K562 (cell line): ENCODE measurements at regions not wholly inside any gene's neighbourhood (a gene's known extent, or its start where the extent isn't known, plus 50 kb on each side); places are given as distances from the start of the nearest gene placed in this dataset.

ENCODE experiments used
- ATAC-seq: fragments of 200-7000 bp; cut with Tn5 transposase; 3 replicates; pipeline ENCODE4 v1.9.1; 2020; ENCODE audit warnings: moderate library complexity
- BruUV-seq: library from RNA; stranded (reverse); fragments of 400-500 nt; replicated peaks from 2 replicates; lab custom pipeline; 2021; lab: Mats Ljungman, UMichigan
- CTCF ChIA-PET: fragments of 300-600 bp; formaldehyde crosslinking; extraction: SDS; loops from one replicate; lab custom pipeline; 2021; ENCODE audit warnings: low intra/inter-chr PET ratio; lab: Yijun Ruan, JAX
- POLR2A ChIA-PET: fragments of 300-600, 350-650 bp; sonication (Branson Sonifier 250); formaldehyde crosslinking; extraction: SDS; loops from one replicate; lab custom pipeline; 2021; ENCODE audit warnings: antibody characterized with exemption, inconsistent platforms; lab: Yijun Ruan, JAX
- DNase-seq, 4 experiments: peaks; one replicate each; pipeline versions ENCODE4 v3.0.0 to v3.0.0-alpha.2; 2011 to 2018; ENCODE audit warnings: low spot score in 3 of 4, mixed read lengths in 3 of 4; ENCODE audit errors: extremely low read depth in 1 of 4
- FAIRE-seq: peaks from 2 replicates; lab custom pipeline; 2011; peaks lifted over from hg19 to GRCh38; lab: Jason Lieb, UNC
- H2AFZ ChIP-seq: 2 replicates; pipeline ENCODE4 v1.6.0; 2011; ENCODE audit warnings: low read depth, low read length, control low read depth, inconsistent platforms
- H3K27ac ChIP-seq: fragments of 200-600 bp; 3 replicates; pipeline ENCODE4 v1.8.0; 2011; ENCODE audit warnings: low read depth, mild to moderate bottlenecking, control low read depth, inconsistent platforms, low read length, moderate library complexity, mixed read lengths; ENCODE audit errors: extremely low read depth
- H3K27me3 ChIP-seq, 2 experiments: fragments of 300-600 bp in 1 of 2; 2 replicates in 1 of 2; 3 replicates in 1 of 2; pipeline versions ENCODE4 v1.6.0 to v1.8.0; 2011; ENCODE audit warnings: inconsistent platforms in 2 of 2, low read length in 2 of 2, mild to moderate bottlenecking in 1 of 2, mixed read lengths in 1 of 2, moderate library complexity in 1 of 2; ENCODE audit not compliant: control insufficient read depth in 2 of 2, insufficient read depth in 2 of 2
- H3K36me3 ChIP-seq: fragments of 300-600 bp; 3 replicates; pipeline ENCODE4 v1.8.0; 2011; ENCODE audit warnings: mild to moderate bottlenecking, low read length, inconsistent platforms; ENCODE audit not compliant: control insufficient read depth, insufficient read depth
- H3K4me1 ChIP-seq, 2 experiments: fragments of 200-600 bp in 1 of 2; replicated peaks in 1 of 2; 2 replicates in 1 of 2; 3 replicates in 1 of 2; pipeline versions ENCODE4 v1.5.1 to v1.8.0; 2011; ENCODE audit warnings: inconsistent platforms in 2 of 2, low read length in 2 of 2, mild to moderate bottlenecking in 1 of 2, mixed read lengths in 1 of 2, moderate library complexity in 1 of 2; ENCODE audit not compliant: control insufficient read depth in 2 of 2, insufficient read depth in 2 of 2
- H3K4me2 ChIP-seq: 2 replicates; pipeline ENCODE4 v1.6.1; 2011; ENCODE audit warnings: low read length, control low read depth, inconsistent platforms, mixed read lengths; ENCODE audit not compliant: insufficient read depth
- H3K4me3 ChIP-seq: fragments of 200-600 bp; sonication (generic), shearing (Covaris generic); 2 replicates; pipeline ENCODE4 v1.5.1; 2016; ENCODE audit warnings: control low read depth, inconsistent platforms
- H3K79me2 ChIP-seq: fragments of 200-600 bp; 3 replicates; pipeline ENCODE4 v1.8.0; 2011; ENCODE audit warnings: low read length, inconsistent platforms; ENCODE audit not compliant: control insufficient read depth, insufficient read depth
- H3K9ac ChIP-seq, 2 experiments: 2 replicates each; pipeline versions ENCODE4 v1.6.0 to v1.6.1; 2011; ENCODE audit warnings: low read depth in 2 of 2, low read length in 2 of 2, control low read depth in 1 of 2, inconsistent platforms in 1 of 2, mild to moderate bottlenecking in 1 of 2, mixed read lengths in 1 of 2; ENCODE audit not compliant: insufficient read depth in 1 of 2
- H3K9me1 ChIP-seq: one replicate; pipeline ENCODE4 v1.6.0; 2011; ENCODE audit warnings: inconsistent platforms, mild to moderate bottlenecking, low read length, moderate library complexity; ENCODE audit not compliant: control insufficient read depth, insufficient read depth
- H3K9me3 ChIP-seq: replicated peaks from 2 replicates; pipeline ENCODE4 v1.5.1; 2011; ENCODE audit warnings: low read depth, low read length, inconsistent platforms; ENCODE audit not compliant: control insufficient read depth, insufficient read depth
- H4K20me1 ChIP-seq: replicated peaks from 2 replicates; pipeline ENCODE4 v1.6.1; 2011; ENCODE audit warnings: low read length, inconsistent platforms, mixed read lengths; ENCODE audit not compliant: control insufficient read depth, insufficient read depth
- CEBPB ChIP-seq: fragments of 450-650 bp; IDR thresholded peaks from 2 replicates; pipeline ENCODE4 v1.6.1; 2016; ENCODE audit warnings: missing genetic modification characterization, missing compliant biosample characterization
- CEBPG ChIP-seq, 3 experiments: fragments of 200-800 bp in 1 of 3; sonication (Bioruptor generic) in 1 of 3; sonication (generic) in 1 of 3; formaldehyde crosslinking in 1 of 3; IDR thresholded peaks in 2 of 3; conservative IDR thresholded peaks in 1 of 3; 2 replicates each; pipeline versions ENCODE4 v1.6.1 to v1.8.0; 2016 to 2022; ENCODE audit warnings: missing compliant biosample characterization in 2 of 3, missing genetic modification characterization in 2 of 3, mild to moderate bottlenecking in 1 of 3, missing genetic modification reagents in 1 of 3
- DNMT1 ChIP-seq: fragments of 450-650 bp; IDR thresholded peaks from 2 replicates; pipeline ENCODE4 v1.6.1; 2016; ENCODE audit warnings: antibody characterized with exemption, mild to moderate bottlenecking
- GABPB1 ChIP-seq: sonication (generic); formaldehyde crosslinking; IDR thresholded peaks from 2 replicates; pipeline ENCODE4 v1.8.0; 2022; ENCODE audit warnings: mild to moderate bottlenecking, missing genetic modification reagents
- NCOR1 ChIP-seq: fragments of 450-650 bp; IDR thresholded peaks from 2 replicates; pipeline ENCODE4 v1.6.1; 2016; ENCODE audit warnings: mild to moderate bottlenecking, moderate library complexity
- NR0B1 ChIP-seq: fragments of 450-650 bp; IDR thresholded peaks from one replicate; pipeline ENCODE4 v1.6.1; 2018; ENCODE audit warnings: mild to moderate bottlenecking, moderate library complexity; ENCODE audit not compliant: partially characterized antibody
- NUFIP1 ChIP-seq: fragments of 450-650 bp; IDR thresholded peaks from 2 replicates; pipeline ENCODE4 v1.6.1; 2018; ENCODE audit not compliant: partially characterized antibody
- TRIM25 ChIP-seq: fragments of 450-650 bp; IDR thresholded peaks from 2 replicates; pipeline ENCODE4 v1.7.0; 2016; ENCODE audit warnings: borderline replicate concordance
- WGBS: fragments of 100-300 bp; shearing (Covaris generic); methylation state at CpG from one replicate; pipeline ENCODE4 v1.1.6; 2016; ENCODE audit warnings: low coverage, mixed read lengths; ENCODE audit not compliant: insufficient coverage; ENCODE audit errors: missing lambda C conversion rate; 5-methylcytosine and 5-hydroxymethylcytosine counted together
- in situ Hi-C: fragments of 300-500 bp; cut with MboI; formaldehyde crosslinking; loops from 4 replicates; pipeline ENCODE4 v1.15.0; 2018; ENCODE audit warnings: inconsistent platforms, mixed read lengths
- intact Hi-C: fragments of 100-400 bp; cut with micrococcal nuclease; formaldehyde crosslinking; loops from 2 replicates; pipeline ENCODE4 v1.14.2; 2022

GRCh38 chr15:50850003-50850402 lies 58.5 kb upstream of the AP4E1 start:
- ChIA-PET POLR2A (interaction anchor here (0.7 kb wide), 1 partner anchor 203 kb away, joined by 3 read pairs; no protein-coding TSS in a partner anchor), CTCF (no interaction called here)
- Histone ChIP-seq H4K20me1 (no peaks in the 10 kb centered on the region), H3K9ac (no peak overlapping the region), H2AFZ (no peak overlapping the region), H3K4me3 (no peak overlapping the region), H3K9me1 (no peaks in the 10 kb centered on the region), H3K36me3 (no peaks in the 10 kb centered on the region), H3K27me3 (no peaks in the 10 kb centered on the region), H3K4me1 (peaks cover 0 to 3% of the 10 kb centered on the region in 2 experiments; a peak in 2 of 5 replicates), H3K9me3 (no peaks in the 10 kb centered on the region), H3K4me2 (no peak overlapping the region), H3K27ac (no peak overlapping the region), H3K79me2 (no peaks in the 10 kb centered on the region)
- TF ChIP-seq NR0B1 (no peak), CEBPB (no peak), CEBPG (CRISPR knock-in tag; IDR thresholded peaks at IDR 0.05) (no peak), CEBPG (tag; conservative IDR thresholded peaks at IDR 0.05 in 1 of 2, IDR thresholded peaks at IDR 0.05 in 1 of 2) (peak in 1 of 2 experiments; percentile 51; a peak in 1 of 4 replicates), GABPB1 (CRISPR knock-in tag) (no peak), NUFIP1 (no peak), DNMT1 (no peak), TRIM25 (no peak), NCOR1 (no peak)
- no peak for FAIRE-seq
- peak; percentile 71 for ATAC-seq
- in situ Hi-C loops: no loop called here
- WGBS: 8% methylated on average over 1 of the region's 1 CpG
- no TSS peak for BruUV-seq
- intact Hi-C loops: no loop called here
- DNase-seq: no peak
